ENCODE measurements at regions not wholly inside any gene's neighbourhood (a gene's known extent, or its start where the extent isn't known, plus 50 kb on each side); places are given as distances from the start of the nearest gene placed in this dataset.
A peak's percentile ranks its signal among the peaks of the same experiment; 100 is the strongest.

GRCh38 chr18:44624052-44624451, 56.6 kb upstream of the SETBP1 start:
- intact Hi-C loops (cut with DNase I) = no loop called here
- Histone ChIP-seq H3K27me3 (ENCODE audit: control insufficient read depth, insufficient read depth) (no peaks in the 10 kb centered on the region), H3K27ac (ENCODE audit: low read length) (no peak overlapping the region), H3K9me3 (ENCODE audit: control insufficient read depth, low read length) (no peaks in the 10 kb centered on the region), H3K4me1 (ENCODE audit: control insufficient read depth, insufficient read depth, low read length) (no peaks in the 10 kb centered on the region), H3K4me3 (ENCODE audit: low read length) (no peak overlapping the region)
- ATAC-seq = no peak
- no peak for DNase-seq

GRCh38 chr18:44625386-44625785, 55.3 kb upstream of the SETBP1 start:
- no peak overlapping the region for H3K4me3 ChIP-seq (ENCODE audit: low read length)
- no peaks in the 10 kb centered on the region for H3K4me1 ChIP-seq (ENCODE audit: control insufficient read depth, insufficient read depth, low read length)
- intact Hi-C loops (cut with DNase I) = no loop called here
- WGBS = 88% methylated on average over 3 of the region's 3 CpGs
- no peaks in the 10 kb centered on the region for H3K27me3 ChIP-seq (ENCODE audit: control insufficient read depth, insufficient read depth)
- DNase-seq (no peak), ATAC-seq (no peak)
- H3K27ac ChIP-seq (ENCODE audit: low read length) = no peak overlapping the region
- no peaks in the 10 kb centered on the region for H3K9me3 ChIP-seq (ENCODE audit: control insufficient read depth, low read length)

GRCh38 chr18:44626236-44626635, 54.5 kb upstream of the SETBP1 start:
- WGBS = 93% methylated on average over 1 of the region's 1 CpG
- no peaks in the 10 kb centered on the region for H3K27me3 ChIP-seq (ENCODE audit: control insufficient read depth, insufficient read depth)
- DNase-seq = no peak
- intact Hi-C loops (cut with DNase I) = no loop called here
- no peaks in the 10 kb centered on the region for H3K4me1 ChIP-seq (ENCODE audit: control insufficient read depth, insufficient read depth, low read length)
- no peak overlapping the region for H3K27ac ChIP-seq (ENCODE audit: low read length)
- no peak overlapping the region for H3K4me3 ChIP-seq (ENCODE audit: low read length)
- H3K9me3 ChIP-seq (ENCODE audit: control insufficient read depth, low read length) = no peaks in the 10 kb centered on the region
- ATAC-seq = no peak

- no peak for DNase-seq
- no peak overlapping the region for H3K27ac ChIP-seq (ENCODE audit: low read length)
- H3K4me1 ChIP-seq (ENCODE audit: control insufficient read depth, insufficient read depth, low read length) = no peaks in the 10 kb centered on the region
- intact Hi-C loops (cut with DNase I) = no loop called here
- ATAC-seq = peak; percentile 36 to 39
- H3K27me3 ChIP-seq (ENCODE audit: control insufficient read depth, insufficient read depth) = no peaks in the 10 kb centered on the region
- no peaks in the 10 kb centered on the region for H3K9me3 ChIP-seq (ENCODE audit: control insufficient read depth, low read length)
- no peak overlapping the region for H3K4me3 ChIP-seq (ENCODE audit: low read length)
- 70% methylated on average over 2 of the region's 2 CpGs for whole genome bisulfite sequencing
Measured at GRCh38 chr18:44626807-44627206, 53.9 kb upstream of the SETBP1 start.

- Histone ChIP-seq H3K4me1 (ENCODE audit: control insufficient read depth, insufficient read depth, low read length) (no peaks in the 10 kb centered on the region), H3K9me3 (ENCODE audit: control insufficient read depth, low read length) (no peaks in the 10 kb centered on the region), H3K27me3 (ENCODE audit: control insufficient read depth, insufficient read depth) (no peaks in the 10 kb centered on the region), H3K4me3 (ENCODE audit: low read length) (no peak overlapping the region), H3K27ac (ENCODE audit: low read length) (no peak overlapping the region)
- no peak for DNase-seq
- WGBS = 52% methylated on average over 3 of the region's 3 CpGs
- intact Hi-C loops (cut with DNase I) = no loop called here
- ATAC-seq = peak; percentile 68 to 81
Measured at GRCh38 chr18:44627280-44627679, 53.4 kb upstream of the SETBP1 start.

- Histone ChIP-seq H3K27ac (ENCODE audit: low read length) (no peak overlapping the region), H3K4me1 (ENCODE audit: control insufficient read depth, insufficient read depth, low read length) (no peaks in the 10 kb centered on the region), H3K9me3 (ENCODE audit: control insufficient read depth, low read length) (no peaks in the 10 kb centered on the region), H3K27me3 (ENCODE audit: control insufficient read depth, insufficient read depth) (no peaks in the 10 kb centered on the region), H3K4me3 (ENCODE audit: low read length) (no peak overlapping the region)
- 43% methylated on average over 1 of the region's 1 CpG for WGBS
- DNase-seq = no peak
- ATAC-seq = no peak
- intact Hi-C loops (cut with DNase I) = no loop called here
Measured at GRCh38 chr18:44629406-44629805, 51.3 kb upstream of the SETBP1 start.

- no peaks in the 10 kb centered on the region for H3K9me3 ChIP-seq (ENCODE audit: control insufficient read depth, low read length)
- H3K27ac ChIP-seq (ENCODE audit: low read length) = no peak overlapping the region
- 61% methylated on average over 2 of the region's 2 CpGs for WGBS
- ATAC-seq (no peak), DNase-seq (no peak)
- H3K4me3 ChIP-seq (ENCODE audit: low read length) = no peak overlapping the region
- no peaks in the 10 kb centered on the region for H3K27me3 ChIP-seq (ENCODE audit: control insufficient read depth, insufficient read depth)
- no peaks in the 10 kb centered on the region for H3K4me1 ChIP-seq (ENCODE audit: control insufficient read depth, insufficient read depth, low read length)
- intact Hi-C loops (cut with DNase I) = no loop called here
Measured at GRCh38 chr18:44630118-44630517, 50.6 kb upstream of the SETBP1 start.

Data from right cardiac atrium (tissue), 5 donors.